Stimulated activated CD8-positive, alpha-beta memory T cell treated with anti-CD3 and anti-CD28 coated beads, Interleukin-7, amount 100 ng/mL, for 4 hours (primary cell): ENCODE measurements at regions not wholly inside any gene's neighbourhood (a gene's known extent, or its start where the extent isn't known, plus 50 kb on each side); places are given as distances from the start of the nearest gene placed in this dataset.
A peak's percentile ranks its signal among the peaks of the same experiment; 100 is the strongest.
"Not testable (repeated sequence)": the region's sequence is repeated elsewhere in the genome, so short reads cannot be mapped to it uniquely, and the experiment has no call there.

ENCODE experiments used
- DNase-seq, 2 donors: peaks; one replicate each; pipeline ENCODE4 v3.0.0-alpha.2; 2020; ENCODE audit warnings: low read depth in 2 of 2

GRCh38 chrX:41003506-41004270, 81.6 kb upstream of the USP9X start:
- DNase-seq: no peak

GRCh38 chrX:41005445-41005992, 79.7 kb upstream of the USP9X start:
- DNase-seq: no peak

GRCh38 chrX:41009850-41010846, 75.1 kb upstream of the USP9X start:
- peak; percentile 12 to 16 for DNase-seq

GRCh38 chrX:41014776-41015360, 70.4 kb upstream of the USP9X start:
- no peak for DNase-seq

GRCh38 chrX:41017785-41018184, 67.5 kb upstream of the USP9X start:
- not testable (repeated sequence) for DNase-seq

GRCh38 chrX:41018391-41019040, 66.7 kb upstream of the USP9X start:
- DNase-seq: not testable (repeated sequence)

- no peak for DNase-seq
These were observed 66.2 kb upstream of the USP9X start for GRCh38 chrX:41019041-41019392.

GRCh38 chrX:41022566-41022965, 62.7 kb upstream of the USP9X start:
- DNase-seq: no peak

GRCh38 chrX:41023098-41023497, 62.1 kb upstream of the USP9X start:
- no peak for DNase-seq

GRCh38 chrX:41024335-41024734, 60.9 kb upstream of the USP9X start:
- not testable (repeated sequence) for DNase-seq

- no peak for DNase-seq
These were observed 60.5 kb upstream of the USP9X start for GRCh38 chrX:41024755-41025154.

GRCh38 chrX:41025926-41026701, 59.1 kb upstream of the USP9X start:
- no peak for DNase-seq

- no peak for DNase-seq
These were observed 58.6 kb upstream of the USP9X start for GRCh38 chrX:41026702-41027078.

- no peak for DNase-seq
These were observed 55.9 kb upstream of the USP9X start for GRCh38 chrX:41029332-41029731.

GRCh38 chrX:41031256-41031967, 53.8 kb upstream of the USP9X start:
- DNase-seq: no peak

- no peak for DNase-seq
These were observed 51.9 kb upstream of the USP9X start for GRCh38 chrX:41033299-41033698.

- not testable (repeated sequence) for DNase-seq
These were observed 50.3 kb upstream of the USP9X start for GRCh38 chrX:41034902-41035301.
